Sigmoid colon (tissue), 4 donors: ENCODE measurements at regions not wholly inside any gene's neighbourhood (a gene's known extent, or its start where the extent isn't known, plus 50 kb on each side); places are given as distances from the start of the nearest gene placed in this dataset.

Source experiments
- CTCF ChIP-seq, 4 experiments: fragments of 450-650 bp in 3 of 4; fragments of 200-600 bp in 1 of 4; IDR thresholded peaks; one replicate each; pipeline ENCODE4 v1.5.1; 2016 to 2019; ENCODE audit warnings: antibody characterized with exemption in 4 of 4, mild to moderate bottlenecking in 3 of 4, moderate library complexity in 2 of 4
- POLR2AphosphoS5 ChIP-seq, 4 donors: sonication (generic); formaldehyde crosslinking; IDR thresholded peaks; one replicate each; pipeline ENCODE4 v1.6.1; 2017; ENCODE audit warnings: antibody characterized with exemption in 4 of 4

- no peak for TF ChIP-seq CTCF (IDR thresholded peaks at IDR 0.05)
- TF ChIP-seq POLR2AphosphoS5 (IDR thresholded peaks at IDR 0.05) = no peak
Observed at GRCh38 chr4:79043138-79043537, 103.9 kb upstream of the PAQR3 start.
